Hepatocyte (in vitro differentiated cells): ENCODE measurements at regions not wholly inside any gene's neighbourhood (a gene's known extent, or its start where the extent isn't known, plus 50 kb on each side); places are given as distances from the start of the nearest gene placed in this dataset.

ENCODE experiments used
- DNase-seq: peaks from one replicate; pipeline ENCODE4 v3.0.0-alpha.2; 2016; ENCODE audit warnings: low spot score
- H2AFZ ChIP-seq: fragments of 200-600 bp; sonication (generic); 2 replicates; pipeline ENCODE4 v1.6.0; 2016; ENCODE audit warnings: antibody characterized with exemption, mild to moderate bottlenecking
- H3K27ac ChIP-seq: fragments of 200-600 bp; sonication (generic); 2 replicates; pipeline ENCODE4 v1.5.1; 2016; ENCODE audit warnings: mild to moderate bottlenecking
- H3K27me3 ChIP-seq: fragments of 200-600 bp; sonication (generic); 2 replicates; pipeline ENCODE4 v1.6.1; 2016
- H3K36me3 ChIP-seq: fragments of 200-600 bp; sonication (generic); replicated peaks from 2 replicates; pipeline ENCODE4 v1.5.1; 2016; ENCODE audit warnings: low read depth; ENCODE audit not compliant: insufficient read depth
- H3K4me1 ChIP-seq: fragments of 200-600 bp; sonication (generic); 2 replicates; pipeline ENCODE4 v1.5.1; 2016; ENCODE audit warnings: mild to moderate bottlenecking, moderate library complexity; ENCODE audit not compliant: insufficient read depth
- H3K4me2 ChIP-seq: fragments of 200-600 bp; sonication (generic); 2 replicates; pipeline ENCODE4 v1.6.0; 2016
- H3K4me3 ChIP-seq: fragments of 200-600 bp; sonication (generic); 2 replicates; pipeline ENCODE4 v1.5.1; 2016; ENCODE audit warnings: mild to moderate bottlenecking
- H3K79me2 ChIP-seq: fragments of 200-600 bp; sonication (generic); 2 replicates; pipeline ENCODE4 v1.6.0; 2017; ENCODE audit warnings: mild to moderate bottlenecking
- H3K9me2 ChIP-seq: fragments of 200-600 bp; sonication (generic); replicated peaks from 2 replicates; pipeline ENCODE4 v1.6.0; 2017; ENCODE audit warnings: mild to moderate bottlenecking; ENCODE audit not compliant: insufficient read depth
- H3K9me3 ChIP-seq: fragments of 200-600 bp; sonication (generic); 2 replicates; pipeline ENCODE4 v1.5.1; 2016; ENCODE audit warnings: low read depth, mild to moderate bottlenecking
- H4K20me1 ChIP-seq: fragments of 200-600 bp; sonication (generic); 2 replicates; pipeline ENCODE4 v1.6.0; 2016; ENCODE audit warnings: mild to moderate bottlenecking; ENCODE audit not compliant: insufficient read depth, poor library complexity, severe bottlenecking
- CTCF ChIP-seq: fragments of 200-600 bp; sonication (generic); IDR thresholded peaks from 2 replicates; pipeline ENCODE4 v1.5.1; 2016; ENCODE audit warnings: antibody characterized with exemption, mild to moderate bottlenecking; ENCODE audit not compliant: poor library complexity
- EZH2 ChIP-seq: fragments of 200-600 bp; sonication (generic); IDR thresholded peaks from 2 replicates; pipeline ENCODE4 v1.6.1; 2016; ENCODE audit warnings: antibody characterized with exemption, mild to moderate bottlenecking, borderline replicate concordance
- EZH2phosphoT487 ChIP-seq: fragments of 200-600 bp; sonication (generic); IDR thresholded peaks from one replicate; pipeline ENCODE4 v1.6.1; 2018; ENCODE audit warnings: antibody characterized with exemption, mild to moderate bottlenecking, low read depth, moderate library complexity; ENCODE audit not compliant: unreplicated experiment, severe bottlenecking
- whole genome bisulfite sequencing: methylation state at CpG from one replicate; pipeline ENCODE4 v1.1.6; 2016; ENCODE audit warnings: low lambda C conversion rate; ENCODE audit errors: missing lambda C conversion rate; 5-methylcytosine and 5-hydroxymethylcytosine counted together

GRCh38 chr18:77897606-77898005, 648.0 kb downstream of the GALR1 start:
- DNase-seq = no peak
- Histone ChIP-seq H3K9me2 (no peaks in the 10 kb centered on the region), H3K4me3 (no peak overlapping the region), H3K27me3 (peaks cover 13% of the 10 kb centered on the region), H3K4me1 (no peaks in the 10 kb centered on the region), H3K4me2 (no peak overlapping the region), H2AFZ (no peak overlapping the region), H4K20me1 (no peaks in the 10 kb centered on the region), H3K79me2 (no peaks in the 10 kb centered on the region), H3K27ac (no peak overlapping the region), H3K36me3 (no peaks in the 10 kb centered on the region), H3K9me3 (no peaks in the 10 kb centered on the region)
- WGBS = 45% methylated on average over 8 of the region's 8 CpGs
- TF ChIP-seq EZH2 = no peak
- TF ChIP-seq CTCF = no peak
- no peak for TF ChIP-seq EZH2phosphoT487

GRCh38 chr18:77899972-77900754, 650.5 kb downstream of the GALR1 start:
- TF ChIP-seq EZH2phosphoT487 = no peak
- no peak for TF ChIP-seq EZH2
- TF ChIP-seq CTCF = peak; percentile 66
- Histone ChIP-seq H2AFZ (peak overlapping the region; percentile 91), H3K9me2 (no peaks in the 10 kb centered on the region), H3K27ac (no peak overlapping the region), H4K20me1 (no peaks in the 10 kb centered on the region), H3K36me3 (no peaks in the 10 kb centered on the region), H3K9me3 (no peaks in the 10 kb centered on the region), H3K4me3 (peak overlapping the region; percentile 39), H3K4me2 (peak overlapping the region; percentile 93), H3K79me2 (no peaks in the 10 kb centered on the region), H3K4me1 (no peaks in the 10 kb centered on the region), H3K27me3 (peaks cover 13% of the 10 kb centered on the region)
- peak; percentile 84 for DNase-seq
- 10% methylated on average over 64 of the region's 64 CpGs for WGBS

GRCh38 chr18:77905011-77905410, 655.4 kb downstream of the GALR1 start:
- WGBS = 97% methylated on average over 13 of the region's 13 CpGs
- Histone ChIP-seq H2AFZ (no peak overlapping the region), H3K27ac (no peak overlapping the region), H3K79me2 (no peaks in the 10 kb centered on the region), H4K20me1 (no peaks in the 10 kb centered on the region), H3K27me3 (no peaks in the 10 kb centered on the region), H3K4me1 (no peaks in the 10 kb centered on the region), H3K9me2 (no peaks in the 10 kb centered on the region), H3K36me3 (no peaks in the 10 kb centered on the region), H3K4me2 (no peak overlapping the region), H3K9me3 (no peaks in the 10 kb centered on the region), H3K4me3 (no peak overlapping the region)
- no peak for DNase-seq
- TF ChIP-seq CTCF (no peak), EZH2phosphoT487 (no peak), EZH2 (no peak)
